ENCODE measurements at regions not wholly inside any gene's neighbourhood (a gene's known extent, or its start where the extent isn't known, plus 50 kb on each side); places are given as distances from the start of the nearest gene placed in this dataset.

GRCh38 chr14:98571104-98571503 lies 700.9 kb downstream of the BCL11B start:
- H3K36me3 ChIP-seq (ENCODE audit: insufficient read depth, insufficient read length, low read length): no peaks in the 10 kb centered on the region
- H3K27me3 ChIP-seq (ENCODE audit: insufficient read depth, insufficient read length): no peaks in the 10 kb centered on the region
- H3K9ac ChIP-seq (ENCODE audit: insufficient read length, low read depth): no peak overlapping the region
- H3K9me3 ChIP-seq (ENCODE audit: insufficient read depth, low read length): peaks cover 25% of the 10 kb centered on the region
- DNase-seq (ENCODE audit: low read depth, low spot score): no peak
- TF ChIP-seq ZNF274 (IDR thresholded peaks at IDR 0.05; ENCODE audit: low read depth, low read length) (no peak), SUZ12 (IDR thresholded peaks at IDR 0.05; ENCODE audit: extremely low read depth, insufficient read depth, insufficient read length) (no peak), YY1 (IDR thresholded peaks at IDR 0.05; ENCODE audit: insufficient read depth, insufficient read length) (no peak)
- no peak overlapping the region for H3K4me3 ChIP-seq (ENCODE audit: insufficient read length, low read depth)
- H3K4me1 ChIP-seq (ENCODE audit: insufficient read depth, insufficient read length): no peaks in the 10 kb centered on the region

GRCh38 chr14:98573082-98573481 lies 698.9 kb downstream of the BCL11B start:
- no peak for DNase-seq (ENCODE audit: low read depth, low spot score)
- Histone ChIP-seq H3K9me3 (ENCODE audit: insufficient read depth, low read length) (peaks cover 25% of the 10 kb centered on the region), H3K36me3 (ENCODE audit: insufficient read depth, insufficient read length, low read length) (no peaks in the 10 kb centered on the region), H3K4me3 (ENCODE audit: insufficient read length, low read depth) (no peak overlapping the region), H3K27me3 (ENCODE audit: insufficient read depth, insufficient read length) (no peaks in the 10 kb centered on the region), H3K9ac (ENCODE audit: insufficient read length, low read depth) (no peak overlapping the region), H3K4me1 (ENCODE audit: insufficient read depth, insufficient read length) (no peaks in the 10 kb centered on the region)
- no peak for TF ChIP-seq ZNF274 (IDR thresholded peaks at IDR 0.05; ENCODE audit: low read depth, low read length)
- no peak for TF ChIP-seq YY1 (IDR thresholded peaks at IDR 0.05; ENCODE audit: insufficient read depth, insufficient read length)
- TF ChIP-seq SUZ12 (IDR thresholded peaks at IDR 0.05; ENCODE audit: extremely low read depth, insufficient read depth, insufficient read length): no peak

GRCh38 chr14:98576463-98576862 lies 695.5 kb downstream of the BCL11B start:
- no peak for DNase-seq (ENCODE audit: low read depth, low spot score)
- Histone ChIP-seq H3K4me3 (ENCODE audit: insufficient read length, low read depth) (no peak overlapping the region), H3K9me3 (ENCODE audit: insufficient read depth, low read length) (peaks cover 17% of the 10 kb centered on the region), H3K27me3 (ENCODE audit: insufficient read depth, insufficient read length) (no peaks in the 10 kb centered on the region), H3K36me3 (ENCODE audit: insufficient read depth, insufficient read length, low read length) (no peaks in the 10 kb centered on the region), H3K4me1 (ENCODE audit: insufficient read depth, insufficient read length) (no peaks in the 10 kb centered on the region), H3K9ac (ENCODE audit: insufficient read length, low read depth) (no peak overlapping the region)
- TF ChIP-seq SUZ12 (IDR thresholded peaks at IDR 0.05; ENCODE audit: extremely low read depth, insufficient read depth, insufficient read length) (no peak), ZNF274 (IDR thresholded peaks at IDR 0.05; ENCODE audit: low read depth, low read length) (no peak), YY1 (IDR thresholded peaks at IDR 0.05; ENCODE audit: insufficient read depth, insufficient read length) (no peak)

DNA sequence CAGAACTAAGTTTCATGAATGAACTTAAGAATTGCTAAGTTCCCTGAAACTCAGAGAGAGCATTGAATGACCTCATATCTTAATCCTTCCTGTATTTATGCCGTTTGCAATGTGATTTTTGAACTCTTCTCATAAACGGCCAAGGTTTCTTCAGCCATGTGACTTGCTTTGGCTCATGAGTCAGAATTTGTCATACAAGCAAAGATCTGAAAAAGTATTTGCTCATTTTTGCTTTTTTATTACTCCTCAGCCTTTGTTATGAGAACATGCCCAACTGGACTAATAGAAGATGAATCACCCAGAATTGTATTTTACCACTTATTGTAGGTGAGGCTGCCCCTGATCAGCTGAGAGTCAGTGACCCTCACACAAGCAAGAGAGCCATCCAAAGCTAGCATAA lies 693.8 kb downstream of the BCL11B start:
- Histone ChIP-seq H3K27me3 (ENCODE audit: insufficient read depth, insufficient read length) (no peaks in the 10 kb centered on the region), H3K4me3 (ENCODE audit: insufficient read length, low read depth) (no peak overlapping the region), H3K36me3 (ENCODE audit: insufficient read depth, insufficient read length, low read length) (no peaks in the 10 kb centered on the region), H3K9ac (ENCODE audit: insufficient read length, low read depth) (no peak overlapping the region), H3K4me1 (ENCODE audit: insufficient read depth, insufficient read length) (no peaks in the 10 kb centered on the region), H3K9me3 (ENCODE audit: insufficient read depth, low read length) (no peaks in the 10 kb centered on the region)
- DNase-seq (ENCODE audit: low read depth, low spot score): no peak
- TF ChIP-seq YY1 (IDR thresholded peaks at IDR 0.05; ENCODE audit: insufficient read depth, insufficient read length) (no peak), SUZ12 (IDR thresholded peaks at IDR 0.05; ENCODE audit: extremely low read depth, insufficient read depth, insufficient read length) (no peak), ZNF274 (IDR thresholded peaks at IDR 0.05; ENCODE audit: low read depth, low read length) (no peak)

DNA sequence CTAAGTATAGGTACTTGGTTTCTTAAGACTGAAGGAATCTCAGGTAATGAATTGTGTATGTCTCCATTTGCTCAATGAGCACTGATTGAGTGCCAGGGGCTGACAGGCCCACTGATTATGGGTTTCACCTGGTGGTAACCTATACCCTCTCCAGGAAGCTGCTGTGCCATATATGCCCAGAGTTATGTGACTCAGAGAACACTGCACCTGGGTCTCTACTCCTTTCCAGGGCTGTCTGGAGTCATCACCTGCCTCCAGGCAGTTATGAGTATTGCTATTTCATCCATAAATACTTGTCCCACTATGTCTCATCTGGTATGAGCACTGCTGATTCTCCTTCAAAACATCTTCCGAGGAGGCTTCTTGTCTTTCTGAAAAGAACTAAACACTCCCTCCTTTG lies 692.9 kb downstream of the BCL11B start:
- Histone ChIP-seq H3K9me3 (ENCODE audit: insufficient read depth, low read length) (no peaks in the 10 kb centered on the region), H3K36me3 (ENCODE audit: insufficient read depth, insufficient read length, low read length) (no peaks in the 10 kb centered on the region), H3K4me3 (ENCODE audit: insufficient read length, low read depth) (no peak overlapping the region), H3K9ac (ENCODE audit: insufficient read length, low read depth) (no peak overlapping the region), H3K4me1 (ENCODE audit: insufficient read depth, insufficient read length) (no peaks in the 10 kb centered on the region), H3K27me3 (ENCODE audit: insufficient read depth, insufficient read length) (no peaks in the 10 kb centered on the region)
- DNase-seq (ENCODE audit: low read depth, low spot score): no peak
- no peak for TF ChIP-seq YY1 (IDR thresholded peaks at IDR 0.05; ENCODE audit: insufficient read depth, insufficient read length)
- no peak for TF ChIP-seq SUZ12 (IDR thresholded peaks at IDR 0.05; ENCODE audit: extremely low read depth, insufficient read depth, insufficient read length)
- no peak for TF ChIP-seq ZNF274 (IDR thresholded peaks at IDR 0.05; ENCODE audit: low read depth, low read length)

GRCh38 chr14:98580131-98580678 lies 691.8 kb downstream of the BCL11B start:
- no peaks in the 10 kb centered on the region for H3K9me3 ChIP-seq (ENCODE audit: insufficient read depth, low read length)
- no peak for TF ChIP-seq YY1 (IDR thresholded peaks at IDR 0.05; ENCODE audit: insufficient read depth, insufficient read length)
- TF ChIP-seq ZNF274 (IDR thresholded peaks at IDR 0.05; ENCODE audit: low read depth, low read length): no peak
- no peak for TF ChIP-seq SUZ12 (IDR thresholded peaks at IDR 0.05; ENCODE audit: extremely low read depth, insufficient read depth, insufficient read length)
- peak; percentile 5 for DNase-seq (ENCODE audit: low read depth, low spot score)
- no peak overlapping the region for H3K9ac ChIP-seq (ENCODE audit: insufficient read length, low read depth)
- H3K4me1 ChIP-seq (ENCODE audit: insufficient read depth, insufficient read length): no peaks in the 10 kb centered on the region
- H3K36me3 ChIP-seq (ENCODE audit: insufficient read depth, insufficient read length, low read length): no peaks in the 10 kb centered on the region
- no peaks in the 10 kb centered on the region for H3K27me3 ChIP-seq (ENCODE audit: insufficient read depth, insufficient read length)
- H3K4me3 ChIP-seq (ENCODE audit: insufficient read length, low read depth): no peak overlapping the region

DNA sequence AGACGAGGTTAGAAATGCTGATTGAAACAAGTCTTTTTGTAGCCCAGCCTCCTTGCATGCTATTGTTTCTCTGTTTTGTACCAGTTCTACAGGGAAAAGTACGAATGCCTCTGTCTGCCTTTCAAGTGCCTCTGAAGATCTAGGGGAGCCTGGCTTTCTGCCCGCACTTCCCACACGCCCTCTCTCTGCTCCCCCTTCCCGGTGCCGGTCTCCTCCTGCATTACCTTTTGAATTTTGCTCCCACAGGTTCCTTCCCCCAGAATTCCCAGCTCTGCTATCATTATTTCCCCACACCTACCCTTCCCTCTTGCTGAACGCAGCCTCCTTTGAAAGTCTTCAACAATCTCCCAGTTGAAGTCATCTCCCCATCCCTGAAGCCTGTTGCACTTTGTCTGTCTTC lies 689.7 kb downstream of the BCL11B start:
- TF ChIP-seq YY1 (IDR thresholded peaks at IDR 0.05; ENCODE audit: insufficient read depth, insufficient read length) (no peak), SUZ12 (IDR thresholded peaks at IDR 0.05; ENCODE audit: extremely low read depth, insufficient read depth, insufficient read length) (no peak), ZNF274 (IDR thresholded peaks at IDR 0.05; ENCODE audit: low read depth, low read length) (no peak)
- Histone ChIP-seq H3K27me3 (ENCODE audit: insufficient read depth, insufficient read length) (no peaks in the 10 kb centered on the region), H3K4me3 (ENCODE audit: insufficient read length, low read depth) (no peak overlapping the region), H3K9ac (ENCODE audit: insufficient read length, low read depth) (no peak overlapping the region), H3K9me3 (ENCODE audit: insufficient read depth, low read length) (no peaks in the 10 kb centered on the region), H3K36me3 (ENCODE audit: insufficient read depth, insufficient read length, low read length) (no peaks in the 10 kb centered on the region), H3K4me1 (ENCODE audit: insufficient read depth, insufficient read length) (no peaks in the 10 kb centered on the region)
- DNase-seq (ENCODE audit: low read depth, low spot score): no peak
